ENCODE measurements at regions not wholly inside any gene's neighbourhood (a gene's known extent, or its start where the extent isn't known, plus 50 kb on each side); places are given as distances from the start of the nearest gene placed in this dataset.

- Histone ChIP-seq H3K4me1 (peaks cover 44 to 85% (median 66%) of the 10 kb centered on the region in 4 donors), H3K27me3 (no peaks in the 10 kb centered on the region), H3K36me3 (peaks cover 0 to 6% (median 0%) of the 10 kb centered on the region in 4 donors), H3K27ac (peak overlapping the region; percentile 94 to 99 (median 97)), H3K4me3 (peak overlapping the region; percentile 31 to 89 (median 60)), H3K9me3 (no peaks in the 10 kb centered on the region)
- 46 to 65% methylated on average over 22 to 43 of the region's 57 CpGs for WGBS, 2 donors
- TF ChIP-seq POLR2AphosphoS5 (IDR thresholded peaks at IDR 0.05) (peak; percentile 33 to 70), EP300 (IDR thresholded peaks at IDR 0.05) (no peak), CTCF (IDR thresholded peaks at IDR 0.05) (peak in 1 of 6 experiments; percentile 4), POLR2A (IDR thresholded peaks at IDR 0.05) (peak in 3 of 4 donors; percentile 17 to 55 (median 35))
- ATAC-seq (ENCODE audit: low FRiP score in 2 of 2) (peak; percentile 49 to 61), DNase-seq (peak; percentile 59 to 88)
Measured at GRCh38 chr22:46079861-46080821, 70.2 kb upstream of the PPARA start.

GRCh38 chr22:46081036-46081830, 69.1 kb upstream of the PPARA start:
- Histone ChIP-seq H3K4me1 (peaks cover 45 to 85% (median 67%) of the 10 kb centered on the region in 4 donors), H3K27ac (peak overlapping the region; percentile 94 to 99 (median 97)), H3K36me3 (peaks cover 0 to 4% (median 1%) of the 10 kb centered on the region in 4 donors), H3K4me3 (peak overlapping the region; percentile 7 to 89 (median 52)), H3K9me3 (no peaks in the 10 kb centered on the region), H3K27me3 (no peaks in the 10 kb centered on the region)
- WGBS, 2 donors, result 50 to 55% methylated on average over 25 of the region's 25 CpGs
- ATAC-seq (ENCODE audit: low FRiP score in 2 of 2), result no peak
- peak; percentile 20 to 49 for DNase-seq
- no peak for TF ChIP-seq EP300 (IDR thresholded peaks at IDR 0.05)
- no peak for TF ChIP-seq POLR2A (IDR thresholded peaks at IDR 0.05)
- no peak for TF ChIP-seq POLR2AphosphoS5 (IDR thresholded peaks at IDR 0.05)
- no peak for TF ChIP-seq CTCF (IDR thresholded peaks at IDR 0.05)

GRCh38 chr22:46081831-46082210, 68.5 kb upstream of the PPARA start:
- WGBS, 2 donors, result 68 to 74% methylated on average over 18 of the region's 18 CpGs
- H3K27me3 ChIP-seq, result no peaks in the 10 kb centered on the region
- H3K4me1 ChIP-seq, result peaks cover 46 to 85% (median 69%) of the 10 kb centered on the region in 4 donors
- H3K4me3 ChIP-seq, result peak overlapping the region; percentile 7 to 89 (median 52)
- TF ChIP-seq CTCF (IDR thresholded peaks at IDR 0.05), result no peak
- no peak for TF ChIP-seq POLR2A (IDR thresholded peaks at IDR 0.05)
- TF ChIP-seq POLR2AphosphoS5 (IDR thresholded peaks at IDR 0.05), result no peak
- TF ChIP-seq EP300 (IDR thresholded peaks at IDR 0.05), result no peak
- peak overlapping the region; percentile 94 to 99 (median 97) for H3K27ac ChIP-seq
- ATAC-seq (ENCODE audit: low FRiP score in 2 of 2) (no peak), DNase-seq (peak; percentile 13 to 60)
- H3K36me3 ChIP-seq, result peaks cover 0 to 6% (median 4%) of the 10 kb centered on the region in 4 donors
- no peaks in the 10 kb centered on the region for H3K9me3 ChIP-seq

- WGBS, 2 donors, result 62 to 63% methylated on average over 8 of the region's 8 CpGs
- no peak for DNase-seq
- Histone ChIP-seq H3K4me3 (peak overlapping the region in 1 of 4 donors; percentile 73), H3K27me3 (no peaks in the 10 kb centered on the region), H3K9me3 (no peaks in the 10 kb centered on the region), H3K27ac (peak overlapping the region; percentile 23 to 99 (median 96)), H3K4me1 (peaks cover 53 to 85% (median 69%) of the 10 kb centered on the region in 4 donors), H3K36me3 (peaks cover 0 to 14% (median 8%) of the 10 kb centered on the region in 4 donors)
- no peak for ATAC-seq (ENCODE audit: low FRiP score in 2 of 2)
- TF ChIP-seq CTCF (IDR thresholded peaks at IDR 0.05) (no peak), POLR2A (IDR thresholded peaks at IDR 0.05) (no peak), POLR2AphosphoS5 (IDR thresholded peaks at IDR 0.05) (no peak), EP300 (IDR thresholded peaks at IDR 0.05) (no peak)
Measured at GRCh38 chr22:46082633-46083032, 67.7 kb upstream of the PPARA start.

Measured in upper lobe of left lung (tissue), 6 donors.